Ammon's horn (tissue), 1 donor: ENCODE measurements at regions not wholly inside any gene's neighbourhood (a gene's known extent, or its start where the extent isn't known, plus 50 kb on each side); places are given as distances from the start of the nearest gene placed in this dataset.

ENCODE experiments used
- DNase-seq: peaks from one replicate; pipeline ENCODE4 v3.0.0-alpha.2; 2016; ENCODE audit warnings: low spot score

GRCh38 chr6:6704103-6705060 lies 115.9 kb downstream of the LY86 start:
- no peak for DNase-seq

GRCh38 chr6:6705061-6705425 lies 116.5 kb downstream of the LY86 start:
- no peak for DNase-seq

- DNase-seq = no peak
These were observed 117.6 kb downstream of the LY86 start for GRCh38 chr6:6705915-6706675.

GRCh38 chr6:6707143-6707542 lies 118.6 kb downstream of the LY86 start:
- peak; percentile 76 for DNase-seq

GRCh38 chr6:6709106-6709505 lies 120.6 kb downstream of the LY86 start:
- no peak for DNase-seq

GRCh38 chr6:6711031-6711785 lies 122.7 kb downstream of the LY86 start:
- no peak for DNase-seq

GRCh38 chr6:6711832-6712448 lies 123.4 kb downstream of the LY86 start:
- DNase-seq = peak; percentile 73

GRCh38 chr6:6712449-6713403 lies 124.2 kb downstream of the LY86 start:
- peak; percentile 71 for DNase-seq

GRCh38 chr6:6713657-6714056 lies 125.1 kb downstream of the LY86 start:
- no peak for DNase-seq

GRCh38 chr6:6714118-6714897 lies 125.8 kb downstream of the LY86 start:
- DNase-seq = no peak

- no peak for DNase-seq
These were observed 126.4 kb downstream of the LY86 start for GRCh38 chr6:6714953-6715352.

- DNase-seq = no peak
These were observed 126.9 kb downstream of the LY86 start for GRCh38 chr6:6715465-6715864.

GRCh38 chr6:6716998-6717763 lies 128.7 kb downstream of the LY86 start:
- DNase-seq = no peak

- no peak for DNase-seq
These were observed 129.4 kb downstream of the LY86 start for GRCh38 chr6:6717953-6718352.

- no peak for DNase-seq
These were observed 133.1 kb downstream of the LY86 start for GRCh38 chr6:6721606-6722005.

GRCh38 chr6:6722195-6722594 lies 133.7 kb downstream of the LY86 start:
- DNase-seq = no peak

GRCh38 chr6:6723361-6723760 lies 134.8 kb downstream of the LY86 start:
- DNase-seq = no peak

- peak; percentile 46 for DNase-seq
These were observed 135.5 kb downstream of the LY86 start for GRCh38 chr6:6723921-6724538.
